HT1080 (cell line): ENCODE measurements at regions not wholly inside any gene's neighbourhood (a gene's known extent, or its start where the extent isn't known, plus 50 kb on each side); places are given as distances from the start of the nearest gene placed in this dataset.

Source experiments
- DNase-seq: peaks from one replicate; pipeline ENCODE4 v3.0.0-alpha.2; 2015; ENCODE audit warnings: low read depth

- no peak for DNase-seq
Observed at GRCh38 chr18:41754332-41754731, 200.7 kb upstream of the PIK3C3 start.

GRCh38 chr18:41753826-41754225, 201.2 kb upstream of the PIK3C3 start:
- DNase-seq, result peak; percentile 78

- no peak for DNase-seq
Observed at GRCh38 chr18:41752826-41753225, 202.2 kb upstream of the PIK3C3 start.

GRCh38 chr18:41751652-41752051, 203.4 kb upstream of the PIK3C3 start:
- DNase-seq, result no peak

GRCh38 chr18:41751161-41751560, 203.9 kb upstream of the PIK3C3 start:
- no peak for DNase-seq

- no peak for DNase-seq
Observed at GRCh38 chr18:41747723-41748242, 207.3 kb upstream of the PIK3C3 start.

GRCh38 chr18:41745166-41746049, 209.6 kb upstream of the PIK3C3 start:
- peak; percentile 59 for DNase-seq

GRCh38 chr18:41744421-41745030, 210.5 kb upstream of the PIK3C3 start:
- no peak for DNase-seq

GRCh38 chr18:41737218-41737617, 217.8 kb upstream of the PIK3C3 start:
- no peak for DNase-seq

- DNase-seq, result no peak
Observed at GRCh38 chr18:41734917-41735316, 220.1 kb upstream of the PIK3C3 start.

GRCh38 chr18:41732356-41732755, 222.7 kb upstream of the PIK3C3 start:
- DNase-seq, result no peak

GRCh38 chr18:41731884-41732283, 223.2 kb upstream of the PIK3C3 start:
- DNase-seq, result peak; percentile 13

GRCh38 chr18:41724195-41724594, 230.8 kb upstream of the PIK3C3 start:
- DNase-seq, result no peak

GRCh38 chr18:41721103-41721790, 233.8 kb upstream of the PIK3C3 start:
- DNase-seq, result no peak

- DNase-seq, result no peak
Observed at GRCh38 chr18:41720226-41720625, 234.8 kb upstream of the PIK3C3 start.

GRCh38 chr18:41719808-41720207, 235.2 kb upstream of the PIK3C3 start:
- DNase-seq, result no peak

- no peak for DNase-seq
Observed at GRCh38 chr18:41714872-41715271, 240.2 kb upstream of the PIK3C3 start.

GRCh38 chr18:41713969-41714825, 240.8 kb upstream of the PIK3C3 start:
- no peak for DNase-seq

GRCh38 chr18:41706301-41706700, 248.7 kb upstream of the PIK3C3 start:
- DNase-seq, result peak; percentile 23

- peak; percentile 24 for DNase-seq
Observed at GRCh38 chr18:41703744-41704530, 251.1 kb upstream of the PIK3C3 start.
